Chondrocyte (in vitro differentiated cells): ENCODE measurements at regions not wholly inside any gene's neighbourhood (a gene's known extent, or its start where the extent isn't known, plus 50 kb on each side); places are given as distances from the start of the nearest gene placed in this dataset.

Experiments
- DNase-seq: peaks from one replicate; pipeline ENCODE4 v3.0.0; 2021; ENCODE audit warnings: mixed read lengths, low spot score
- H3K27ac Mint-ChIP-seq: one replicate; pipeline ENCODE4 v1.8.0; 2021; ENCODE audit warnings: mild to moderate bottlenecking, moderate library complexity, mixed read lengths; ENCODE audit not compliant: unreplicated experiment
- H3K27me3 Mint-ChIP-seq: 2 replicates; pipeline ENCODE4 v1.8.0; 2021; ENCODE audit warnings: low read depth, mixed read lengths
- H3K36me3 Mint-ChIP-seq: 2 replicates; pipeline ENCODE4 v1.8.0; 2021; ENCODE audit warnings: low read depth, mixed read lengths
- H3K4me1 Mint-ChIP-seq: 2 replicates; pipeline ENCODE4 v1.8.0; 2021; ENCODE audit warnings: low read depth, mild to moderate bottlenecking, mixed read lengths
- H3K4me3 Mint-ChIP-seq: one replicate; pipeline ENCODE4 v1.8.0; 2021; ENCODE audit warnings: mild to moderate bottlenecking, moderate library complexity, mixed read lengths; ENCODE audit not compliant: unreplicated experiment
- H3K9me3 Mint-ChIP-seq: 2 replicates; pipeline ENCODE4 v1.8.0; 2021; ENCODE audit warnings: low read depth, mixed read lengths
- TF ChIP-seq, protein P1 (sequence below): fragments of 200-600 bp; sonication (generic); IDR thresholded peaks from 2 replicates; pipeline ENCODE4 v1.5.0; 2021; ENCODE audit warnings: antibody characterized with exemption, mild to moderate bottlenecking, moderate library complexity

DNA sequence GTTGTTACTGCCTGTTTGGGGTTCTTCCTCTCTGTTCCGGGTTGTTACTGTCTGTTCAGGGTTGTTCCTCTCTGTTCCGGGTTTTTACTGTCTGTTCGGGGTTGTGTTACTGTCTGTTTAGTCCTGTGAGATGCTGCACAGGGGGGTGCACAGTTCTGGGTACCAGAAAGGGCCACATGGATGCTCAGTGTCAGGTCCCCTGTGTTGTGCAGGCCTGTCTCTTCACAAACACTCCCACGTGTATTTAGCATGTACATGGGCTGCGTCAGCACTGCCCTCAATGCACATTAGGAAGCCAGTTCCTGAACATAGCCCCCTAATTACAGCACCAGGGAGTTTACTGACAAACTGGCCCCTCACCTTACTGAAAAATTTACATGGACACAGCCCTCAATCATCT lies 118.5 kb downstream of the DLL1 start:
- Mint-ChIP-seq H3K36me3 (peaks cover 5% of the 10 kb centered on the region), H3K4me3 (no peak overlapping the region), H3K9me3 (peaks cover 4% of the 10 kb centered on the region), H3K27me3 (peaks cover 21% of the 10 kb centered on the region), H3K4me1 (peaks cover 2% of the 10 kb centered on the region), H3K27ac (no peak overlapping the region)
- TF ChIP-seq, protein P1, sequence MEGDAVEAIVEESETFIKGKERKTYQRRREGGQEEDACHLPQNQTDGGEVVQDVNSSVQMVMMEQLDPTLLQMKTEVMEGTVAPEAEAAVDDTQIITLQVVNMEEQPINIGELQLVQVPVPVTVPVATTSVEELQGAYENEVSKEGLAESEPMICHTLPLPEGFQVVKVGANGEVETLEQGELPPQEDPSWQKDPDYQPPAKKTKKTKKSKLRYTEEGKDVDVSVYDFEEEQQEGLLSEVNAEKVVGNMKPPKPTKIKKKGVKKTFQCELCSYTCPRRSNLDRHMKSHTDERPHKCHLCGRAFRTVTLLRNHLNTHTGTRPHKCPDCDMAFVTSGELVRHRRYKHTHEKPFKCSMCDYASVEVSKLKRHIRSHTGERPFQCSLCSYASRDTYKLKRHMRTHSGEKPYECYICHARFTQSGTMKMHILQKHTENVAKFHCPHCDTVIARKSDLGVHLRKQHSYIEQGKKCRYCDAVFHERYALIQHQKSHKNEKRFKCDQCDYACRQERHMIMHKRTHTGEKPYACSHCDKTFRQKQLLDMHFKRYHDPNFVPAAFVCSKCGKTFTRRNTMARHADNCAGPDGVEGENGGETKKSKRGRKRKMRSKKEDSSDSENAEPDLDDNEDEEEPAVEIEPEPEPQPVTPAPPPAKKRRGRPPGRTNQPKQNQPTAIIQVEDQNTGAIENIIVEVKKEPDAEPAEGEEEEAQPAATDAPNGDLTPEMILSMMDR, result no peak
- no peak for DNase-seq

DNA sequence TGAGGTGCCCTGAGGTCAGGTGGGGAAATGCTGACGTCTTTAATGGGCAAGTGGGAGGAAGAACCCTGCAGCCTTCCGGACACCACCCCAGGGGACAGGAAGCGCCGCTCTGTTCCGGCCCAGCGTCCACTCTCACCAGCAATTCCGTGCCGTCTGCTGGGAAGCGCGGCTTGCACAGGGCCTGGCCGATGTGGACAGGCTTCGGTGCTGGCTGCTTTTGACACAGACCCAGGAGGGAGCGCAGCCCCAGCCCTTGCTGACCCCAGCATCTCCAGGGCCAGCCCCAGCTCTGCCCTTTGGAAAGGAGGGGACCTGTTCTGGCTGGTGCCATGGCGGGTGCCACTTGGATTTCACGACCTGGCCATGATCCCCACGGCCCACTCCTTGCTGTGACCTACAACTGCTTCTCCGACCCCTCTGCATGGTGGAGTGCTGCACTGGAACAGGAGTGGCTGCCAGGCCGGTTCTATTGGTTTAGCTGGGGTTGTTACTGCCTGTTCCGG lies 123.2 kb downstream of the DLL1 start:
- no peak overlapping the region for H3K4me3 Mint-ChIP-seq
- DNase-seq, result peak; percentile 90
- H3K9me3 Mint-ChIP-seq, result peaks cover 4% of the 10 kb centered on the region
- TF ChIP-seq, protein P1, result no peak
- no peak overlapping the region for H3K27ac Mint-ChIP-seq
- H3K4me1 Mint-ChIP-seq, result peaks cover 9% of the 10 kb centered on the region
- peaks cover 22% of the 10 kb centered on the region for H3K27me3 Mint-ChIP-seq
- H3K36me3 Mint-ChIP-seq, result peaks cover 5% of the 10 kb centered on the region

GRCh38 chr6:170166511-170167122 lies 124.3 kb downstream of the DLL1 start:
- no peak overlapping the region for H3K27ac Mint-ChIP-seq
- TF ChIP-seq, protein P1, result no peak
- peaks cover 9% of the 10 kb centered on the region for H3K4me1 Mint-ChIP-seq
- peak; percentile 81 for DNase-seq
- H3K4me3 Mint-ChIP-seq, result no peak overlapping the region
- peaks cover 21% of the 10 kb centered on the region for H3K27me3 Mint-ChIP-seq
- H3K9me3 Mint-ChIP-seq, result peaks cover 4% of the 10 kb centered on the region
- peaks cover 5% of the 10 kb centered on the region for H3K36me3 Mint-ChIP-seq

GRCh38 chr6:170165471-170166117 lies 125.3 kb downstream of the DLL1 start:
- no peak overlapping the region for H3K27ac Mint-ChIP-seq
- H3K4me3 Mint-ChIP-seq, result no peak overlapping the region
- peaks cover 9% of the 10 kb centered on the region for H3K4me1 Mint-ChIP-seq
- TF ChIP-seq, protein P1, result no peak
- DNase-seq, result peak; percentile 58
- H3K36me3 Mint-ChIP-seq, result peaks cover 5% of the 10 kb centered on the region
- H3K27me3 Mint-ChIP-seq, result peaks cover 11% of the 10 kb centered on the region
- peaks cover under 1% of the 10 kb centered on the region for H3K9me3 Mint-ChIP-seq

- peak; percentile 84 for DNase-seq
- Mint-ChIP-seq H3K36me3 (peaks cover 5% of the 10 kb centered on the region), H3K27ac (no peak overlapping the region), H3K27me3 (peaks cover 11% of the 10 kb centered on the region), H3K4me3 (no peak overlapping the region), H3K4me1 (peaks cover 9% of the 10 kb centered on the region), H3K9me3 (no peaks in the 10 kb centered on the region)
- TF ChIP-seq, protein P1, result no peak
These were observed 125.8 kb downstream of the DLL1 start for GRCh38 chr6:170165085-170165470.
